Cardiac fibroblast (primary cell): ENCODE measurements at regions not wholly inside any gene's neighbourhood (a gene's known extent, or its start where the extent isn't known, plus 50 kb on each side); places are given as distances from the start of the nearest gene placed in this dataset.

Source experiments
- DNase-seq, 2 donors: peaks; one replicate each; pipeline versions ENCODE4 v3.0.0 to v3.0.0-alpha.2; 2010; ENCODE audit warnings: low read depth in 2 of 2
- H3K4me3 ChIP-seq, 2 donors: replicated peaks in 1 of 2; 1 replicate in 1 of 2; 2 replicates in 1 of 2; pipeline ENCODE4 v1.5.1; 2011; ENCODE audit warnings: low read depth in 2 of 2, low read length in 2 of 2, mild to moderate bottlenecking in 2 of 2, moderate library complexity in 1 of 2
- TF ChIP-seq, protein P1 (sequence below): IDR thresholded peaks from one replicate; pipeline ENCODE4 v1.5.1; 2011; ENCODE audit warnings: low read depth, mild to moderate bottlenecking, low read length, inconsistent platforms

- H3K4me3 ChIP-seq, result no peak overlapping the region
- TF ChIP-seq, protein P1, sequence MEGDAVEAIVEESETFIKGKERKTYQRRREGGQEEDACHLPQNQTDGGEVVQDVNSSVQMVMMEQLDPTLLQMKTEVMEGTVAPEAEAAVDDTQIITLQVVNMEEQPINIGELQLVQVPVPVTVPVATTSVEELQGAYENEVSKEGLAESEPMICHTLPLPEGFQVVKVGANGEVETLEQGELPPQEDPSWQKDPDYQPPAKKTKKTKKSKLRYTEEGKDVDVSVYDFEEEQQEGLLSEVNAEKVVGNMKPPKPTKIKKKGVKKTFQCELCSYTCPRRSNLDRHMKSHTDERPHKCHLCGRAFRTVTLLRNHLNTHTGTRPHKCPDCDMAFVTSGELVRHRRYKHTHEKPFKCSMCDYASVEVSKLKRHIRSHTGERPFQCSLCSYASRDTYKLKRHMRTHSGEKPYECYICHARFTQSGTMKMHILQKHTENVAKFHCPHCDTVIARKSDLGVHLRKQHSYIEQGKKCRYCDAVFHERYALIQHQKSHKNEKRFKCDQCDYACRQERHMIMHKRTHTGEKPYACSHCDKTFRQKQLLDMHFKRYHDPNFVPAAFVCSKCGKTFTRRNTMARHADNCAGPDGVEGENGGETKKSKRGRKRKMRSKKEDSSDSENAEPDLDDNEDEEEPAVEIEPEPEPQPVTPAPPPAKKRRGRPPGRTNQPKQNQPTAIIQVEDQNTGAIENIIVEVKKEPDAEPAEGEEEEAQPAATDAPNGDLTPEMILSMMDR, result no peak
- DNase-seq, result no peak
These were observed 510.9 kb downstream of the KLF12 start for GRCh38 chr13:73623281-73623680.

DNA sequence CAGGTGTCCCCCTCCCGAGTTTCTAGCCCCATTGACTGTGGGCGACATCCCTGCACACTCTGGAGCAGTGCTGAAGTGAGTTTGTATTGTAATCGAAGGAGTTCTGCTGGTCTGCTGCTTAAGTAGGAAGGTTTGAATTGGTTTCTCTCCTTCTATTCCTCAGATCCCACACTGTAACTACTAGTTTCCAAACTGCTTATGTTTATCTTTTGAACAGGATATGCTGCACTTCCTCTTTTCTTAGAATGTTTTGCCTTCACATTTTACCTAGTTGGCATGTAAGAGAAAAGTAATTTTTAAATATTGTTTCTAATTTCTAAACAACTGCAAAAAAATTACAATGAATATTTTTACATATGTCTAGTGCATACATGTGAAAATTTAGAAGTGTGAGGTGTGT lies 511.8 kb downstream of the KLF12 start:
- DNase-seq, result peak in 1 of 2 donors; percentile 10
- H3K4me3 ChIP-seq, result no peak overlapping the region
- TF ChIP-seq, protein P1, result no peak

- no peak overlapping the region for H3K4me3 ChIP-seq
- DNase-seq, result no peak
- TF ChIP-seq, protein P1, result no peak
These were observed 515.8 kb downstream of the KLF12 start for GRCh38 chr13:73618275-73618865.

DNA sequence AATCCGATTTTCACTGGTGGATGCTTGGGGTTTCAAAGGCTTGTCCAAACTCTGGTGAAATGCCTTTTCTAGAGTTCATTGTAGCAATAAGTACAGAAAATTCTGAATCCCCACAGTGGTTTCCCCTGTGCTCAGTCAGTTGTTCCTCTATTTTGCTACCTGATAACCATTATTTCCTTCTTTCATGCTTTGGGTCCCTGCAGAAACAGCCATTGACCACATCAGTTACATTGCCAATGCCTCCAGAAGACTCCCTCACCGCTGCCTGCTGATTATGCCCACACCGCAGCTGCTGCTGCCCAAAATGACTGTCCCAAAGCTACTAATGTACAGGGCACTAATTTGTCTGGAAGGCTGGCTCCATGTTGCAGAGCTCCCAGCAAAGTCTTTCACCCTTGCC lies 517.3 kb downstream of the KLF12 start:
- no peak overlapping the region for H3K4me3 ChIP-seq
- no peak for DNase-seq
- TF ChIP-seq, protein P1, result no peak

GRCh38 chr13:73610799-73611592 lies 523.2 kb downstream of the KLF12 start:
- no peak overlapping the region for H3K4me3 ChIP-seq
- TF ChIP-seq, protein P1, result no peak
- DNase-seq, result no peak

DNA sequence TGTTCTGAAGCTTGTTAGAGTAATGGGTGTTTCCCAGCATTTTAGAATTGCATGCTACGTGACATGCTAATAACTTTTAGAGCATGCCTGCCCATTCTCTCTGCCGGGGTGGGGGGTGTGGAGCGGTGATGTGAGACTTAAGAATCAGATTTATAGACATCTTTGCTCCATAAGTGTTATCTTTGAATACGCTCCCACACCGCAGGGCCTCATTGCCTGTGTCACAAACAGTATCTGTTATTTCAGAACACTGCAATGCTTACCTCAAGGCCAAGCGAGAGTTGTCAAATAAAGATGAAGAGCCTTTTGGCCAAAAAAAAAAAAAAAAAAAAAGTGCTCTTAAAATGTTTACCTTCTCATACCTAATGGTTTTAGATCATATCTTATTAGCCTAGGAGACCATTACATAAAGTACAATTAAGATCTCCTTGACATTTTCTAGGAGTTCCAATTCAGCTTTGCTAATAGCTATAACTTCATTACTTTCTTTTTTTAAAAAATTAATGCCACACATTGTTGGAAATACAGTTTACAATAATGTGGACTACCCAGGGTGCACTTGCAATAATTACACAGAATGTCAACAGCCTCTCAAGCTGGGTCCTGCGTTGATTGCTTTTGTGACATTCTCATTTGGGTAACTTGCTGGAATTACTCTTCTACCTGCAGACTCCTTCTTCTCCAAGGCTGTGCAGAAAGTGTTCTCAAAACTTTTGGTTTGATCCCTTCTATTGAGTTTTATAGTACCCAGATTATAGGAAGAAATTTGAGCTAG lies 525.3 kb downstream of the KLF12 start:
- TF ChIP-seq, protein P1, result no peak
- H3K4me3 ChIP-seq, result no peak overlapping the region
- no peak for DNase-seq
